Activated CD4-positive, alpha-beta memory T cell treated with anti-CD3 and anti-CD28 coated beads for 36 hours (primary cell): ENCODE measurements at regions not wholly inside any gene's neighbourhood (a gene's known extent, or its start where the extent isn't known, plus 50 kb on each side); places are given as distances from the start of the nearest gene placed in this dataset.
A peak's percentile ranks its signal among the peaks of the same experiment; 100 is the strongest.

Experiments
- CTCF ChIA-PET: fragments of 350-600 bp; sonication (Branson Sonifier 250); formaldehyde crosslinking; loops from one replicate; lab custom pipeline; 2021; ENCODE audit warnings: antibody characterized with exemption, inconsistent platforms; lab: Charles Lee
- POLR2A ChIA-PET: fragments of 350-600 bp; sonication (Branson Sonifier 250); formaldehyde crosslinking; loops from one replicate; lab custom pipeline; 2021; ENCODE audit warnings: antibody characterized with exemption; lab: Charles Lee
- DNase-seq: peaks from one replicate; pipeline ENCODE4 v3.0.0-alpha.2; 2020
- H3K27ac Mint-ChIP-seq: one replicate; pipeline ENCODE4 v1.8.0; 2021; ENCODE audit warnings: mixed read lengths
- H3K27me3 Mint-ChIP-seq: one replicate; pipeline ENCODE4 v1.8.0; 2021; ENCODE audit warnings: mixed read lengths
- H3K36me3 Mint-ChIP-seq: one replicate; pipeline ENCODE4 v1.8.0; 2021; ENCODE audit warnings: mixed read lengths
- H3K4me1 Mint-ChIP-seq: one replicate; pipeline ENCODE4 v1.8.0; 2021; ENCODE audit warnings: low read depth, mixed read lengths
- H3K4me3 Mint-ChIP-seq: one replicate; pipeline ENCODE4 v1.8.0; 2021; ENCODE audit warnings: mild to moderate bottlenecking, mixed read lengths
- H3K9me3 Mint-ChIP-seq: one replicate; pipeline ENCODE4 v1.8.0; 2021; ENCODE audit warnings: mixed read lengths
- intact Hi-C: fragments of 100-400 bp; cut with micrococcal nuclease; formaldehyde crosslinking; loops from one replicate; pipeline ENCODE4 v1.15.1; 2023

- no peak overlapping the region for H3K27ac Mint-ChIP-seq
- ChIA-PET POLR2A (no interaction called here), CTCF (no interaction called here)
- no peak for DNase-seq
- H3K4me1 Mint-ChIP-seq: no peaks in the 10 kb centered on the region
- H3K4me3 Mint-ChIP-seq: no peak overlapping the region
- intact Hi-C loops: no loop called here
- no peaks in the 10 kb centered on the region for H3K27me3 Mint-ChIP-seq
- H3K9me3 Mint-ChIP-seq: peaks cover 14% of the 10 kb centered on the region
- H3K36me3 Mint-ChIP-seq: no peaks in the 10 kb centered on the region
Measured at GRCh38 chr10:21194510-21194993, 297.4 kb upstream of the NEBL start.

GRCh38 chr10:21193196-21193595 is 296.1 kb upstream of the NEBL start:
- POLR2A ChIA-PET: no interaction called here
- Mint-ChIP-seq H3K27me3 (no peaks in the 10 kb centered on the region), H3K27ac (no peak overlapping the region), H3K36me3 (no peaks in the 10 kb centered on the region), H3K4me3 (no peak overlapping the region), H3K4me1 (no peaks in the 10 kb centered on the region), H3K9me3 (peaks cover 12% of the 10 kb centered on the region)
- intact Hi-C loops: no loop called here
- CTCF ChIA-PET: no interaction called here
- no peak for DNase-seq

DNA sequence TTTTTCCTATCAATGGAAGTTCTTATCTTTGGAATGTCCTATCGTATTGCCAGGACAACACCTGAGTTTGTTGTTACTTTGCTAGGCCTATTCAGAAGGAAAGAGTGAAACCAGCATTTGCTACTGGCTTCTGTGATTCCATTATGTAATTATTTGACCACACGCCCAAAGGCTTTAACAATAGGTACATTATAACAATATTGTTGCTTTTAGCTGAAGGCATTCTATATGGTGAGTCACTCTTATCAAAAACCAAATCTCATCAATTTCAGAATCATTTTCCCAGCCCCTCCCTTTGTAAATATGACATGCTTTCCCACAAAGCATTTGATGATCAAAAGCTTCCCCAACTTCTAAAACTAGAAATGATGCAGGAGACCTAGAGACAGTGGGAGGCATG is 294.4 kb upstream of the NEBL start:
- H3K4me1 Mint-ChIP-seq: no peaks in the 10 kb centered on the region
- H3K9me3 Mint-ChIP-seq: peaks cover 2% of the 10 kb centered on the region
- H3K27me3 Mint-ChIP-seq: no peaks in the 10 kb centered on the region
- intact Hi-C loops: no loop called here
- H3K36me3 Mint-ChIP-seq: no peaks in the 10 kb centered on the region
- no peak overlapping the region for H3K4me3 Mint-ChIP-seq
- ChIA-PET POLR2A (no interaction called here), CTCF (no interaction called here)
- DNase-seq: no peak
- no peak overlapping the region for H3K27ac Mint-ChIP-seq

- intact Hi-C loops: no loop called here
- CTCF ChIA-PET: no interaction called here
- peaks cover 8% of the 10 kb centered on the region for H3K9me3 Mint-ChIP-seq
Measured at GRCh38 chr10:21184984-21185383, 287.9 kb upstream of the NEBL start.

GRCh38 chr10:21184216-21184615 is 287.1 kb upstream of the NEBL start:
- Mint-ChIP-seq H3K27ac (no peak overlapping the region), H3K4me3 (no peak overlapping the region), H3K27me3 (no peaks in the 10 kb centered on the region), H3K4me1 (no peaks in the 10 kb centered on the region), H3K9me3 (peaks cover 8% of the 10 kb centered on the region), H3K36me3 (no peaks in the 10 kb centered on the region)
- ChIA-PET POLR2A (no interaction called here), CTCF (no interaction called here)
- no peak for DNase-seq
- intact Hi-C loops: no loop called here

More at GRCh38 chr10:21184984-21185383, 287.9 kb upstream of the NEBL start:
- POLR2A ChIA-PET: no interaction called here
- no peaks in the 10 kb centered on the region for H3K4me1 Mint-ChIP-seq
- H3K27me3 Mint-ChIP-seq: no peaks in the 10 kb centered on the region
- H3K36me3 Mint-ChIP-seq: no peaks in the 10 kb centered on the region
- no peak overlapping the region for H3K4me3 Mint-ChIP-seq
- no peak for DNase-seq
- H3K27ac Mint-ChIP-seq: no peak overlapping the region

DNA sequence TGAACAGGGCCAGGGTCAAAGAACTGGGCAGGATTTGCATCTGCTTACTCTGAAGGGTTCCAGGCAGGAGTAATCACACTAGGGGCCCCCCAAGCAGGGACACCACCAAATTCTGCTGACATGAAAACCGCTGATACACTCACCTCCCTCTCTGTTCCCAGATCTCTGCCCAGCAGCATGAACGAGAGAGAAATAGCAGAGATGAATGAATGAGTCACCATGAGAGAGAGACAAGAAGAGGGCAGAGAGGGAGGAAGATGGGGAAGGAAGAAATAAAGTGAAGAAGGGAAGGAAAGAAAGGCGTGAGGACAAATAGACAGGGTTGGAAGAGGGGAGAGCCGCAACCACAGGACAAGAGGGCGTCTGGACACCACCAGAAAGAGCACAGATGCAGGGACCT is 285.9 kb upstream of the NEBL start:
- CTCF ChIA-PET: no interaction called here
- H3K9me3 Mint-ChIP-seq: peaks cover 6% of the 10 kb centered on the region
- POLR2A ChIA-PET: no interaction called here
- no peak for DNase-seq
- intact Hi-C loops: no loop called here
- H3K27me3 Mint-ChIP-seq: no peaks in the 10 kb centered on the region
- no peak overlapping the region for H3K4me3 Mint-ChIP-seq
- H3K27ac Mint-ChIP-seq: no peak overlapping the region
- H3K4me1 Mint-ChIP-seq: no peaks in the 10 kb centered on the region
- H3K36me3 Mint-ChIP-seq: no peaks in the 10 kb centered on the region

DNA sequence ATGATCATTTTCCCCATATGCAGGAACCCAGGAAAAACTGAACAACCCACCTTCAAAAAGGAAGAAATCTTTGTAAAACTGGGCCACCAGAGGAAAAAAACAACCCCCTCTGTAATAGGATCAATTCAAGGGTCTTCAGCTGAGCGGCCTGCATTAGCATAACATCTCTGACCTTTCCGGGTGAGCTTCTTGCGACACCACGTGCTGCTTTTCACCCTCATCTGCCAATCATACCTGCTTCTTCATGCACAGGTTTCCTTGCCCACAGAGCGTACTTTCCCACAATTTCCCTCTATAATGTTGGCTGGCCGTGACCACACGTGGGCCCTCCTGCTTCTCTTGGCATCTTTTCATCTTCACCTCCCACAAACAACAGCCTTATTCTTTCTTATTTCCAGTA is 284.3 kb upstream of the NEBL start:
- H3K27me3 Mint-ChIP-seq: peaks cover 3% of the 10 kb centered on the region
- DNase-seq: no peak
- H3K4me3 Mint-ChIP-seq: no peak overlapping the region
- H3K27ac Mint-ChIP-seq: no peak overlapping the region
- ChIA-PET POLR2A (no interaction called here), CTCF (no interaction called here)
- H3K36me3 Mint-ChIP-seq: no peaks in the 10 kb centered on the region
- H3K9me3 Mint-ChIP-seq: peaks cover 6% of the 10 kb centered on the region
- H3K4me1 Mint-ChIP-seq: no peaks in the 10 kb centered on the region
- intact Hi-C loops: no loop called here

- H3K4me3 Mint-ChIP-seq: no peak overlapping the region
- H3K36me3 Mint-ChIP-seq: no peaks in the 10 kb centered on the region
- peaks cover 6% of the 10 kb centered on the region for H3K9me3 Mint-ChIP-seq
- intact Hi-C loops: no loop called here
- no peak overlapping the region for H3K27ac Mint-ChIP-seq
- peaks cover 4% of the 10 kb centered on the region for H3K27me3 Mint-ChIP-seq
- DNase-seq: no peak
- CTCF ChIA-PET: no interaction called here
- POLR2A ChIA-PET: no interaction called here
- no peaks in the 10 kb centered on the region for H3K4me1 Mint-ChIP-seq
Measured at GRCh38 chr10:21180604-21181003, 283.5 kb upstream of the NEBL start.

DNA sequence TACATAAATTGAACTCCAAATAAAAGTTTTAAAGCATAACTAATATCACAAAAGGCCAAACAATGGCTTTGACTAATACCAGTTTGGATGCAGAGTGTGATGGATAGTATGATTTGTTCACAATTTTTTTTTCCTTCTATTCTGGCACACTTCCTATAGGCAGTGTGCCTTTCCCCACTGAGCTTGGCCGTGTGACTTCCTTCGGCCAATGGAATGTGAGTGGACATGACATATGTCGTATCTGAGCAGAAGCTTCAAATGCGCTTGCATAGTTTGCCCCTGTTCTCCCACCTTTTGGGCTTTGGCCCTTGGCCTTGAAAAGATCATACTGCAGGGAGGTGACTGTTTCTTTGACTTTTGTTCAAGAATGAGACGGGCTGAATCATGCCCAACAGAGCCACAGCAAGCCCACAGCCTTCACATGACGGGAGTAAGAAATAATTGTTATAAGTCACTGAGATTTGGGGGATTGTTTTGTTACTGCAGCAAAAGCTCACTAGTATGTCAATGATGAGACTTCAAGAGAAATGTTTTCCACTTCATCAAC is 279.9 kb upstream of the NEBL start:
- no peak overlapping the region for H3K4me3 Mint-ChIP-seq
- ChIA-PET CTCF (no interaction called here), POLR2A (no interaction called here)
- H3K4me1 Mint-ChIP-seq: peaks cover 2% of the 10 kb centered on the region
- H3K27ac Mint-ChIP-seq: no peak overlapping the region
- no peak for DNase-seq
- H3K9me3 Mint-ChIP-seq: peaks cover 6% of the 10 kb centered on the region
- H3K27me3 Mint-ChIP-seq: peaks cover 26% of the 10 kb centered on the region
- no peaks in the 10 kb centered on the region for H3K36me3 Mint-ChIP-seq
- intact Hi-C loops: loop anchor here (10.0 kb wide), 1 partner anchor 568 kb away; no protein-coding TSS in a partner anchor

- peaks cover 6% of the 10 kb centered on the region for H3K9me3 Mint-ChIP-seq
- ChIA-PET POLR2A (no interaction called here), CTCF (no interaction called here)
- no peak overlapping the region for H3K4me3 Mint-ChIP-seq
- H3K27me3 Mint-ChIP-seq: peaks cover 33% of the 10 kb centered on the region
- no peak for DNase-seq
- no peak overlapping the region for H3K27ac Mint-ChIP-seq
- intact Hi-C loops: loop anchor here (10.0 kb wide), 1 partner anchor 569 kb away; no protein-coding TSS in a partner anchor
- peaks cover 2% of the 10 kb centered on the region for H3K4me1 Mint-ChIP-seq
- H3K36me3 Mint-ChIP-seq: no peaks in the 10 kb centered on the region
Measured at GRCh38 chr10:21175797-21176196, 278.7 kb upstream of the NEBL start.

- CTCF ChIA-PET: no interaction called here
- intact Hi-C loops: loop anchor here (10.0 kb wide), 1 partner anchor 570 kb away; no protein-coding TSS in a partner anchor
- Mint-ChIP-seq H3K27me3 (peaks cover 34% of the 10 kb centered on the region), H3K9me3 (no peaks in the 10 kb centered on the region), H3K4me3 (peak overlapping the region; percentile 16), H3K27ac (no peak overlapping the region), H3K4me1 (peaks cover 2% of the 10 kb centered on the region), H3K36me3 (no peaks in the 10 kb centered on the region)
- DNase-seq: no peak
- POLR2A ChIA-PET: no interaction called here
Measured at GRCh38 chr10:21174715-21175495, 277.8 kb upstream of the NEBL start.

GRCh38 chr10:21173802-21174714 is 276.9 kb upstream of the NEBL start:
- no peaks in the 10 kb centered on the region for H3K36me3 Mint-ChIP-seq
- peaks cover 2% of the 10 kb centered on the region for H3K4me1 Mint-ChIP-seq
- ChIA-PET CTCF (no interaction called here), POLR2A (no interaction called here)
- H3K27ac Mint-ChIP-seq: no peak overlapping the region
- peak; percentile 36 for DNase-seq
- H3K4me3 Mint-ChIP-seq: no peak overlapping the region
- no peaks in the 10 kb centered on the region for H3K9me3 Mint-ChIP-seq
- peaks cover 34% of the 10 kb centered on the region for H3K27me3 Mint-ChIP-seq
- intact Hi-C loops: loop anchor here (10.0 kb wide), 1 partner anchor 571 kb away; no protein-coding TSS in a partner anchor
